ENCODE measurements at regions not wholly inside any gene's neighbourhood (a gene's known extent, or its start where the extent isn't known, plus 50 kb on each side); places are given as distances from the start of the nearest gene placed in this dataset.

- TF ChIP-seq CTCF (IDR thresholded peaks at IDR 0.05) (no peak), POLR2A (IDR thresholded peaks at IDR 0.05) (no peak)
Measured at GRCh38 chr5:33092719-33093118, 348.0 kb upstream of the TARS1 start.

All from stomach (tissue), 4 donors.